ENCODE measurements at regions not wholly inside any gene's neighbourhood (a gene's known extent, or its start where the extent isn't known, plus 50 kb on each side); places are given as distances from the start of the nearest gene placed in this dataset.

DNA sequence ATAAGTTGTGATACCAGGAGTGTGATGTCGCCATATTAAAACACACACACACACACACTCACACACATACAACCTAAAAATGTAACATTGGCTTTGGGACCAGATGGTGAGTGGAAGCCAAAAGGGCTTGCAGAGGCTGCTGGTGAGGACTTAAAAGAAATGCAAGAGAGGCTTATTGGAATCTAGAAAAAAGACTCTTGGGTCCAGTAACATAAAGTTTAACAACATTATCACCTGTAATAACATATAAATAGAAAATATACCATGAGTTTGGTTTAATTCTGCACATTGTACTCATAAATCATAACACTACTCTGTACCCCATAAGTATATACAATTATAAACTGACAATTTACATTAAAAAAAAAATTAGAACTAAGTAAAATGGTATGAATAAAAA is 74.4 kb upstream of the MYCN start:
- DNase-seq (ENCODE audit: low spot score), result no peak

DNA sequence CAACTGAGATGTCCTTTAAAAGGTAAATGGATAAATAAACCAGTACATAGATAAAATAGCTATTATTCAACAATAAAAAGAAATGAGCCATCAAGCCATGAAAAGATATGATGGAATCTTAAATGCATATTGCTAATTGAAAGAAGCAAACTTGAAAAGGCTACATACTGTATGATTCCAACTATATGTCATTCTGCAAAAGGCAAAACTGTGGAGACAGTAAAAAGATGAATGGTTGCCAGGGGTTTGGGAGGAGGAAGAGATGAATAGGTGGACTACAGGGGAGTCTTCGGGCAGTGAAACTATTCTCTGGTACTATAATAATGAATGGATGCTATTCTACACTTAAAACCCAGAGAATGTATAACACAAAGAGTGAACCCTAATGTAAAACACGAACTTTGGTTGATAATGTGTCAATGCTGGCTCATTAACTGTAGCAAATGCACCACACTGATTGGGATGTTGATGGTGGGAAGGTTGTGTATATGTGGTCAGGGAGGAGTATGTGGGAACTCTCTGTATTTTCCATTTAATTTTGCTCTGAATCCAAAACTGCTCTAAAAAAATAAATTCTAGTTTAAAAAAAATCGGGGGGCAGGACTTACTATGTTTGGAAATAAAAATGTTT is 73.7 kb upstream of the MYCN start:
- no peak for DNase-seq (ENCODE audit: low spot score)

DNA sequence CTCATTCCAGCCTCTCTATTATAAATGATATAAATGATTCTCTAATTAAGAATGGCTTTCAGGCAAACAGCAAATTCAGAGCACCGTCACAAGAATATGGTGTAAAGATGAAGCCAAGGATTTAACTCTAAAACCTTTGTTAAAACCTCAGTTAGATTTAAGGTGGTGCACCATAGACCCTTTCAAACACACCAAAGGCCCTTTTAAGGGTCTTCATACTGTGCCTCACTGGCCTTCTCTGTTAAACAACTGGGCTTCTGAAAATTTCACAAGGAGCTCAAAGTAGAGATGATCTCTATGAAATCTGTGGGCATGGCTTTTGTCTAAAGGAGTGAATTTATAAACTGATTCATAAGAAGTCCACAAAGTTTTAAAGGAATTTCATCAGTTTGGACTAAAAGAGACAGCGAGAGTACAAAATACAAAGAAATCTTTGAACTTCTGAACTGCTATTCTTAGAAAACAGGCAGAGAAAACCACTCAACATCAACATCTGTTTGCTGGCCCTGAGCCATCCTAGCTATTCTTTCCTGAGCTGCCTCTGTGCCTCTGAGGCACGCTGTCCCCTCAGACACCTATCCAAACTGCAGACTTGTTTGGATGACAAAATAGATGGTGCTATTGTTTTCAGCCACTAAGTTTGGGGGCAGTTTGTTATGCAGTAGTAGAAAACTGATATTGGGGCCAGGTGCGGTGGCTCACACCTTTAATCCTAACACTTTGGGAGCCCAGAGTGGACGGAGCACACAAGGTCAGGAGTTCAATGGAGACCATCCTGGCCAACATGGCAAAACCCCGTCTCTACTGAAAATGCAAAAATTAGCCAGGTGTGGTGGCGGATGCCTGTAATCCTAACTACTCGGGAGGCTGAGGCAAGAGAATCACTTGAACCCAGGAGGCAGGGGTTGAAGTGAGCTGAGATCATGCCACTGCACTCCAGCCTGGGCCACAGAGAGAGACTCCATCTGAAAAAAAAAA is 72.9 kb upstream of the MYCN start:
- DNase-seq (ENCODE audit: low spot score), result no peak

DNA sequence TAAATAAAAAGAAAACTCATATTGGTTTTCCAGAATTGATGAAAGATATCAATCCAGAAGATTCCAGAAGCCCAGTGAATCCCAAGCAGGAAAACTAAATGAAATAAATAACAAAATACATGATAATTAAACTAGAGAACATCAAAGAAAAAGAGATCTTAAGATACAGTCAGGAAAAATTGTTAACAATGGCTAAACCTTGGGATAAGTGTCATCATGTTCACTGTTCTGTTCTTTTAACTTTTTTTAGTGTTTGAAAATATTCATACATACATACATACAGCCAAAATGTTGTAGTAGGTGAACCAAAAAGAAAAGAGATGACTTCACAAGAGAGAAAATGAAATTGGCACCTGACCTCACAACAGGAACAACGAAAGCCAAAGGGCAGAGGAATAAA is 72.2 kb upstream of the MYCN start:
- no peak for DNase-seq (ENCODE audit: low spot score)

DNA sequence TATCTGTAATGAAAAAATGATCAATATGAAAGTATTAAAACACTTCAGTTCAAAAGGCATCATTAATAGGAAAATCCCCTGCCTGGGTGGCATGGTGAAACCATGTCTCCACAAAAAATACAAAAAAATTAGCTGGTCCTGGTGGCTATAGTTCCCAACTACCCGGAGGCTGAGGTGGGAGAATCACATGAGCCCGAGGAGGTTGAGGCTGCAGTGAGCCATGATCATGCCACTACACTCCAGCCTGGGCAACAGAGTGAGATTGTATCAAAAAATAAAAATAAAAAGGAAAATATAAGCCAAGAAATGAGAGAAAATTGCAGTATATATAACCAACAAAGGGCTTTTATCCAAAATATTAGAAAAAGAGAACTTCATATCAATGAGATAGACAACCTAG is 71.6 kb upstream of the MYCN start:
- DNase-seq (ENCODE audit: low spot score), result no peak

DNA sequence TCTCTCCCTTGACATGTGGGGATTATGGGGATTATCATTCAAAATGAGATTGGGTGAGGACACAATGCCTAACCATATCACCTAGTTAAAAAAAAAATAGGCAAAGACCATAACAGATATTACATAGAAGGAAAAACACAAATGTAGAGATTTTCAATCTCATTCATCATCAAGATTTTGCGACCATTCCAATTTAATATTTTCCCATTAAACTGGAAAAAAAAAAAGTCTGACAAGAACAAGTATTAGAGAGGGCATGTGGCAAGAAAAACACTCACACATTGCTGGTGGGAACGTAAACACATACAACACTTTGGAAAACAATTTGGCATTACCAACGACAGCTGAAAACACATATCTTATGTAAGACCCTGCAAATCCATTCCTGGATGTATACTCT is 71.0 kb upstream of the MYCN start:
- DNase-seq (ENCODE audit: low spot score), result no peak

DNA sequence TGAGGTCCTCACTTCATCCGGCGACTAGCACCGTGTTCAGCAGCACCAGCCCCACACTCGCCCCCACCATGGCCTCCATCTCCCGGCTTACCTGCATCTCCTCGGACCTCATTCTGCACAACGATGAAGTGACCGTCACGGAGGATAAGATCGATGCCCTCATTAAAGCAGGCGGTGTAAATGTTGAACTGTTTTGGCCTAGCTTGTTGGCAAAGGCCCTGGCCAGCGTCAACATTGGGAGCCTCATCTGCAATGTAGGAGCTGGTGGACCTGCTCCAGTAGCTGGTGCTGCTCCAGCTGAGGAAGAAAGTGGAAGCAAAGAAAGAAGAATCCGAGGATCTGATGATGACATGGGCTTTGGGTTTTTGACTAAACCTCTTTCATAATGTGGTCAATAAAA is 70.5 kb upstream of the MYCN start:
- no peak for DNase-seq (ENCODE audit: low spot score)

DNA sequence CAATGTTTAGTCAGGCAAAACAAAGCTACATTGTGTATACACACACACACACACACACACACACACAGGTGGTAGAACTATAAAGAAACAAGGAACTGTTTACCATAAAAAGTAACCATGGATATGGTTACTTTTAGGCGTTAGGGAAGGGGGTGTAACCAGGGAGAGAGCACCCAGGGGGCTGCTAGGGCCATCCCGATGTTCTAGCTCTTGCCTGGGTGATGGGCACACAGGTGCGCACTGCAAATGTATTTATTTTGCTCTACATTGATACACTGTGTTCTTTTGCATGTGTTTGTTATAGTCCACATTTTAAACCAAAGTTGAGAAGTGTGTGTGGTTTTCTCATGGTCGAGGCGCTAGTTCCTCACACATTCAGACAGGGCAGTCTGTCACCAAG is 69.8 kb upstream of the MYCN start:
- no peak for DNase-seq (ENCODE audit: low spot score)

DNA sequence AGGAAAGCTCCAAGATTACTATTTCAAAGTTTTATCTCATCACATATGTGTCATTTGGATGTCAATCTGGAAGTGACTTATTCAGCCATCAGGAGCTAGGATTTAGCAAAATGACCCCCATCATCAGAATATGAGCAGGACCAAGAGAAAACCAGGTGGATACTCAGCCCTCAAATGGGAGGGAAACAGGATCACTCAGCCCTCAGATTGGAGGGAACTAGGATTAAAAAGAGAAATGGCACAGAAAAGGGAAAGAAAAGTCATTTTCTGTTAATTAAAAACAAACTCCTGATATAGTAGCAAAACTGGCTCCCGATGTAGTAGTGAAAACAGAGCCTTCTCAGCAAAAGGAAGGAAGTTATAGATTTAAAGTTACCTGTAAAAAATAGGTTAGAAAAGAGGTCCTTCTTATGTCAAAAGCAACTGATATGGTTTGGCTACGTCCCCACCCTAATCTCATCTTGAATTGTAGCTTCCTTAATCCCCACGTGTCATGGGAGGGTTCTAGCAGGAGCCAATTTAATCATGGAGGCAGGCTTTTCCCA is 69.0 kb upstream of the MYCN start:
- no peak for DNase-seq (ENCODE audit: low spot score)

DNA sequence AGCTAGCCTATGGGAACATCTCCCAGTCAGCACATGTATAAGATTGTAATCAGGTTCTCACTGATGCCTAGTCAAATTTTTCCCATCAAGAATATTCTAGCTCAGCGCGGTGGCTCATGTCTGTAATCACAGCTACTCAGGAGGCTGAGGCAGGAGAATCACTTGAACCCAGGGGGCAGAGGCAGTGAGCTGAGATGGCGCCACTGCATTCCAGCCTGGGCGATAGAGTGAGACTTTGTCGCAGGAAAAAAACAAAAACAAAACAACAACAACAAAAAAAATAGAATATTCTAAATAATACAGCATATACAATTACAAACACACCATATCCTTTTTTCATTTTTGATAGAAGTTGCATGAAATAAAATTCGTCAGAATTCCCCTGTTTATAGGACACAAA is 67.5 kb upstream of the MYCN start:
- no peak for DNase-seq (ENCODE audit: low spot score)

DNA sequence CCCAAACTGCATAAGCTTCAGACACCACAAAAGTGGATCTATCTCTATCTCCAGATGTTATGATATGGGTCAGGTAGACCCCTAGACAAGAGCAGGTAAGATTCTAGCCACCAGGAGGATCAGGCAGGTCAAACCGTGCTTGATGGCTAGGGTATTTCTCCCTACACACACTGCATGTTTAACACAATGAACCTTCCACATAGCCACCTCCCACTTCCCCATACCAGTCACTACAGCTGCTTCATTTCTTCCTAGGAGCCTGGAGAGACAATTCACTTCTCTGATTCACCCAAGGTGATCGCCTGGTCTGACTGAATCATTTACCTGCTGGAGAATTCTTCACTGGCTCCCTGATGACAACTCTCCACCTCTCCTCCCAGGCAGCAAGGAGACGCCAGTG is 66.0 kb upstream of the MYCN start:
- no peak for DNase-seq (ENCODE audit: low spot score)

DNA sequence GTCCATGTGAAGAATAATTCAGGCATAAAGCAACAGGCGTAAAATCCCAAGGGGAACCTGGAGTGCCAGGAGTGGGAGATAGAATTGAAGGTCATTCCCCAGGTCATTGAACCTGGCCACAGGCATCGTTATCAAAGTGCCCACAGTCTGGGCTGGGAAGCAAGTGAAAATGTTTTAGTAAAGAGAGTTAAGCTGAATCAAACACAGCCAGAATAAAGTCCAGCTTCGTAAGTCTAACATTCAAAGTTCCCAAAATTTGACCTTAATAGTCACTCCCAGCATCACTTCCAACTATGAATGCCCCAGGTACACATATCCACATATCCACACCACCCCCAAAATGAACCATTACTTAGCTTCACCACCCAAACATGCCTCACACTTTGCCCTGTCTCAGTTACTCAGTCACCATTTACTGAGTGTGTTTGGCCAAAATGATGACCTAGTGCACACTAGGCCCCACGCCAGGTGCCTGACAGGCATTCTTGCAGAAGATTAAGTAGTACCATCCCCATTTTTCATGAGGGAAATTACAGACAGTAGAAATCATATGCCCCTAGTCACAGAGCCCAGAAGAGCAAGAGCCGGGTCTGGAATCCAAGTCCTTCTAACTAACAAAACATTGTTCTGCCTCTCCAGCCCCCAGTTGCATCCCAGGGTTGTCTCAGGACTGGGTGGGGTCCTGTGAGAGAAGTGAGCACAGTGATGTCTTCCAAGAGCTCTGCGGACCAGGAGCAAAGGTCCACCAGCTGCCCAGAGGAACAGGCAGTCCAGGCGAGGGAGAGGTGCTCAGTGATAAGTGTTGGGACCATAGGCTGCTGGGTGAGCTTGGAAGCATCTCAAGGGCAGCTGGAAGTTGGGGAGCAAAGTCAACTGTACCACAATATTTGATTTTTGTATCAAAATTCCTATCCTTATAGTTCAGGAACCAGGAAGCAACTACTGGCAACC is 65.2 kb upstream of the MYCN start:
- DNase-seq (ENCODE audit: low spot score), result no peak

DNA sequence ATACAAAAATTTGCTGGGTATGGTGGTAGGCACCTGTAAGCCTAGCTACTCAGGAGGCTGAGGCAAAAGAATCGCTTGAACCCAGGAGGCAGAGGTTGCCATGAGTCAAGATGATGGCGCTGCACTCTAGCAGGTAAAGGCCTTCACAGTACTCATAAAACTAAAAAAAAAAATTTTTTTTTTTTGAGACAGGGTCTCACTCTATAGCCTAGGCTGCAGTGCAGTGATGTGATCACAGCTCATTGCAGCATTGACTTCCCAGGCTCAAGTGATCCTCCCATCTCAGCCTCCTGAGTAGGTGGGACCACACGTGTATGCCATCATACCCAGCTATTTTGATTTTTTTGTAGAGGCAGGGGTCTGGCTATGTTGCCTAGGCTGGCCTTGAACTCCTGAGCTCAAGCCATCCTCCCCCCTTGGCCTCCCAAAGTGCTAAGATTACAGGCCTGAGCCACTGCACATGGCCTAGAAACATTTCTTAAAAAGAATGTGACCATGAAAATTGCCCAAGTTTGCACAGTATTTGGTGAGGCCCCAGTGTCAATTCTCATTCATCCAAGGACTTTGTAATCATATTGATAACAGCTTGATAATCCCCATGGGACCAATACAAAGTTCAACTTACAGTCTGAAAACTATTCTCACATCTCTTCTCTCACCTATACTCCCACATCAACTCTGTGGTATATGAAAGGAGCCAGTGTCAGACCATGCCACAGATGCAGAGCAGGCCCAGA is 64.2 kb upstream of the MYCN start:
- DNase-seq (ENCODE audit: low spot score), result no peak

DNA sequence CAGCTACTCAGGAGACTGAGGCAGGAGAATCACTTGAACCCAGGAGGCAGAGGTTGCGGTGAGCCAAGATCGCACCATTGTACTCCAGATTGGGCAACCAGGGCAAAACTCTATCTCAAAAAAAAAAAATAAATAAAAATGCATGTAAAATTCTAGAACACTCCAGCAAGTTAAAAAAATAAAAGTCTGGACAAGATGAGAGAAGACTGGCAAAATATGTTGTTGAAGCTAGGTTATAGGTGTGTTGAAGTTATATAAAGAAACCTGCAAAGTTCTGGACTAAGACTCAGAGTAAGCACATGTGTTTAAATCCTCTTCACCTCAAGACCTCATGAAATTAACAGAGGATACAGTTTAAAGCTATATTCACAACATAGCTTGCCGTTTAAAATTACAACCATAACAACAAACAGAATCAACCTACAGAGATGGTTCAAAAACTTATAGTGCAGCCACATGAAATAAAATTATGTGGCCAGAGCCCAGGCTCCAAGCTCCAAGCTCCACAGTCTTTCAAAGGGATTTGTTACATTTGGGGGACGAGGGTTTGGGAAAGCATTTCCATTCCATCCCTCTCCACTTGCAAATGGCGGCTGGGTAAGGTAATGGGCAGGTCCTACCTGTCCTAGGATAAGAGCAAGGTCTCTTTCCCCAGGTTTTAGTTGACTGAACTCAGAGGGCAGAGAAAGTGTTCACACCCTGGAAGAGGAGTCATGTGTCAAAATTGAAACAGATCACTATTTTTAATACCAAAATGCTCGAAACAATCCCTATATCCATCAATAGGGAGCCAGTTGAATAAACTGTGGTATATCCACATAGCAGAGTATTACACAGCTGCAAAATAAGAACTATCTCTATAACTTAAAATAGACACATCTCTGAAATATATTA is 59.9 kb upstream of the MYCN start:
- DNase-seq (ENCODE audit: low spot score), result no peak

DNA sequence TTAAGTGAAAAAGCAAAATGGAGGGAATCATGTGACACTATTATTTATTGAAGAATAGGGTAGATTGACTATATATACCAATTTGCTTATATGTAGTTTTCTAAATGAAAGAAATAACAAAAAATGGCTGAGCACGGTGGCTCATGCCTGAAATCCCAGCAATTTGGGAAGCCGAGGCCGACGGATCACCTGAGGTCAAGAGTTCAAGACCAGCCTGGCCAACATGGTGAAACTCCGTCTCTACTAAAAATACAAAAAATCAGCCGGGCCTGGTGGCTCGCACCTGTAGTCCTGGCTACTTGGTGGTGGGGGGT is 59.3 kb upstream of the MYCN start:
- DNase-seq (ENCODE audit: low spot score), result no peak

DNA sequence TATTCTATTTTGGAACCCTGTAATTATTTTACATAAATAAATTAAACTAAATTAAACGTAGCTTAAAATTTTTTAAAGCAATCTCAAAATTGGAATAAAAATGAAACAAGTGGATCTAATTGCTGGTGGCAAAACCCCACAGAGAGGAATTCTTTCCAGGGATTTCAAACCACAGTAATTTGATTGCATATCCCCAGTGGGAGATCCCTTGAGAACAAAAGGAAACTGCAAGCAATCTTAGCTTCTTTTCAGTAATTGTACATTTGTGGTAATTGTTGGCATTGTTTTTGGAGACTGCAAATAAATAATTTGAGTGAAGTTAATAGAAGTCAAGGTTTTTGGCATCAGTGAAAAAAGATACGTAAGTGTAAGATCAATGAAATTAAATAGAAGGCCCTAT is 58.7 kb upstream of the MYCN start:
- DNase-seq (ENCODE audit: low spot score), result no peak

DNA sequence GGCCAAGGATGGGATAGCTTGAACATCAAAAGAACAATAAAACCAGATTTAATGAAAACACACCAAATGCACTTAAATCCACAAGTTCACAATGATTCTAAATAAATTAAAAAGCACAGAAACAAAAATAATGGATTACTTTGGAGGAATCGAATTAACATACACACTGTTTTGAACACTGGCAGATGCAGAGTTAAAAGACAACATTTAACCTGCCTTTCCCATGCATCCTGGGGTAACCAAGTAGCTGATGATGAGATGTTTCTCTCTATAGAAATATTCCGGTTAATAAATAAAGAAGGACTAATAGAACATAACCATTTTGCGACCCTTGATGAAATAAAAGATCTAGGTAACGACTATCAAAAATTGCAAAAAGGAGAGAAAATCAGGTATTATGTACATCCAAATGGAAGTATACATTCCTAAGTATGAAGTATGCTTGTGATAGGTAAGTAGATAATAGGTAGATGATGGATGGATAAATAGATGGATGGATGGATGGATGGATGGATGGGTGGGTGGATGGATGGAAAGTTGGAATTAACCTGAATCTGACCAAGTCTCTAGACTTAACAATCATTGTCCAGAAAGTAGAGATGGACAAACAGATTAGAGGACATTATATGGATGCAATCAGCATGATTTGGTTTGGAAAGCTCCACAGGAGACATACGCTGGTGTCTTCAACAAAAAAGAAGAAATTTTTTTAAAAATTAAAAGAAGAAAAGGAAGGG is 57.4 kb upstream of the MYCN start:
- DNase-seq (ENCODE audit: low spot score), result no peak

DNA sequence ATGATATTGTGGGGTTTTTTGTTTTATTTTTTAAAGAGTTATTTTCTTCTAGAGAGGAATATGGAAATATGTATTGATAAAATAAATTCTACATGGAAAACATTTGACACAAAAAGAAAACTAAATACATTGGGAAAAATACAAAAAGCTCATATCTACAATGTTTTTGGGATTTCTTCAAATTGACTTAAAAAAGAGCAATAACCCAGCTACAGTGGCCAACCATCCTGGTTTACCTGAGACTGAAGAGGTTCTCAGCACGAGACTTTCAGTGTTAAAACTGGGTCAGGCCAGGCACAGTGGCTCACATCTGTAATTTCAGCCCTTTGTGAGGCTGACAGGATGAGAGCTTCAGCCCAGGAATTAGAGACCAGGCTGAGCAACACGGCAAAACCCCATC is 56.7 kb upstream of the MYCN start:
- DNase-seq (ENCODE audit: low spot score), result no peak

DNA sequence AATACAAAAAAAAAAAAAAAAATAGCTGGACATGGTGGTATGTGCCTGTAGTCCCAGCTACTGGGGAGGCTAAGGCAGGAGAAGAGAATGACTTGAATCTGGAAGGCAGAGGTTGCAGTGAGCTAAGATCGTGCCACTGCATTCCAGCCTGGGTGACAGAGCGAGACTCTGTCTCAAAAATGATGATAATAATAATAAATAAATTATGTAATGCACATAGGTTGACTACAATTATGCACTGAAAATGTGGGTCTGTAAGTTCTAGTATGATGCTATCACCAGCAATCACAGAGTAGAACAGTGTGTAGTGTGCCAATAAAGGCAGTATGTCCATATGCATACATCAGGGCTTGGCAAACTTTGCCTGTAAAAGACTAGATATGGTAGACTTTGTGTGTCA is 55.6 kb upstream of the MYCN start:
- DNase-seq (ENCODE audit: low spot score), result no peak

DNA sequence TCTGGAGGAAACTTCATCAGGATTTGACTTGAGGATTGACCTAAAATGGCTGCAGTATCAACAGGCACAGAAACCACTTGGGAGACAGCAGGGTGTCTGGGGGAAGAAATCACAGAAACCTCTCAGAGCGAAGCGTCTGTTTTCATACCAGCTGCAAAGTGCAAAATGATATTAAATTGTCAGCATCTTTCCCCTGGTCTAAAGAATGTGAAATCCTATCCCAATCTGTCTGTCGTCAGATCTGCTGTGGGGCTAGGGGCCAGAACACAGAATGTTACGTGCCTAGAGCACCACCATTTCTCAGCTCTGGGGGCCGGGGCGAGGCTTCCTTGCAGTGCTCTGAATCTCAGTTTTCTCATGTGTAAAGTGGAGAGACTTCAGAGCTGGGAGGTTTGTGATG is 54.1 kb upstream of the MYCN start:
- no peak for DNase-seq (ENCODE audit: low spot score)

All from HuH-7 (cell line).